Activated CD4-positive, CD25-positive, alpha-beta regulatory T cell treated with anti-CD3 and anti-CD28 coated beads, Interleukin-2, amount 50 U/mL, for 72 hours (primary cell): ENCODE measurements at regions not wholly inside any gene's neighbourhood (a gene's known extent, or its start where the extent isn't known, plus 50 kb on each side); places are given as distances from the start of the nearest gene placed in this dataset.

Source experiments
- DNase-seq: peaks from one replicate; pipeline ENCODE4 v3.0.0; 2021

DNA sequence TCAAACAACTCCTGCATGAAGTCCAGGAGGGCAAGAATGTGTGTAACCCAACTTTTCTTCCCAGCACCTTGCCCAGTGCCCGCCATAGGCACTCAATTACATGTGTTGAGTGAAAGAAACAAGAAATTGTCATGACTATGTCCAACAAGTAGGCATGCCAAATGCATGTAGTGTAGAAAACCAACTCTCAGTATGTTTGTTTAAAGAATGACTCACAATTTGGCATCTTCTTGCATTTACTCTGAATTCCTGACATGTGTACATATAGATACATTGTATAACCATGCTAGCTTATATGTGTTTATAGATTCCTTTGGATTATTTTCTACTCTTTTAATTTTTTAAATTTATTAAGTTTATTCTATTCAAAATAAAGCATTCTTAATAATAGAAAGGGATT, 305.0 kb downstream of the EFNB2 start:
- DNase-seq = no peak

GRCh38 chr13:106225126-106225525, 310.3 kb downstream of the EFNB2 start:
- DNase-seq = no peak

DNA sequence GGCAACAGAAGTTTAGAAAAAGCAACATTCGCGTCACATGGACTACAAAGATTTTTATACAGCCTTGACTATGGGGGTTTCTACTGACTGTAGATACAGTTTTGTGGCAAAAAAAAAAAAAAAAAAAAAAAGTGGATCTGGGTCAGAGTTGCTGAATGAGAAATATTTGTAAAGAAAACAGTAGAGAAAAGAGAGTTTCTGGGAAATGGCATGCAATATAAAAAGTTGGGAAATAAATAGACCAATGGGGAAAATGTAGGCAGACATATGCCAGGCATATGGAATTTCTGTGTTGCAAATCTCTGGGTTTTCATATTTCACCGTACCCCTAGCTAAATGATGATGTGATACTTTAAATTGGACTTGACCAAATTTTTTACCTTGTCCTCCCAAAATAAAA, 315.3 kb downstream of the EFNB2 start:
- no peak for DNase-seq

GRCh38 chr13:106213028-106213757, 322.3 kb downstream of the EFNB2 start:
- DNase-seq = no peak

- DNase-seq = no peak
Observed at GRCh38 chr13:106212386-106213010, 323.0 kb downstream of the EFNB2 start.

DNA sequence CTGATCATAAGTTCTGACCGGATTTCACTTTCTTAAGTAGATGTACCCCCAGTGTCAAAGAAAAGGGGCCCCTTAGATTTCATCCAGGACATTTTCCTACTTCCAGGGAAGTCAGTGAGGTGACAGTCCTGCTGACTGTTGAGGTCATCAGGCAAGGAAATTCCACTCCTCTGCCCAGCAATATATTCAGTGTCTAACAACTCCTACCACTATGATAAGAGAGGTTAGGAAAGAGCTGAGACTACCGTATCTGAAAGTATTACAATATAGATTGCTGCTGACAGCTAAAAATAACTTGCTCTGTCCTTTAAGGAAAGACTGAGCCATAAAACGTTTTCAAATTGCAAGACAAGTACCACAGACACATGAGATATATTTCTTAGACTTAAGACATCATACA, 325.1 kb downstream of the EFNB2 start:
- no peak for DNase-seq

- DNase-seq = no peak
Observed at GRCh38 chr13:106205871-106206270, 329.6 kb downstream of the EFNB2 start.

DNA sequence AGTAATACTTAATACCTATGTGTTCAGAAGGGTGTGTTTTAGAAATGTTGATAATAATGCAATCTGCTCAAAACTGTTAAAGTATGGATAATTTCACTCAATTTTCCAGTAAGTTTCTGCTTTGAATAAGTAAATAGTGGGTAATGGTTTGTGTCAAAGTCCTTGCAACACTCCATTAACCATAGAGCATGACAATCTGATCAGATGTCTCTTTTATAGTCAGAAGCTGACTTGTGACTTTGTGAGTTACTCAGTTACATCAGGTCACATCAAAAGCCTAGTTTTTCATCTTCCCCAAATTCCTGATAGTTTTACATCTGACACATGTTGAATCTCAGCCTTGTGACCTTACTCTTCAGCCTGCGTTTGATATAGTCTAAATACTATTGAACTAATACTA, 338.0 kb downstream of the EFNB2 start:
- no peak for DNase-seq

- DNase-seq = no peak
Observed at GRCh38 chr13:106187501-106188095, 347.9 kb downstream of the EFNB2 start.

- no peak for DNase-seq
Observed at GRCh38 chr13:106187101-106187500, 348.4 kb downstream of the EFNB2 start.

DNA sequence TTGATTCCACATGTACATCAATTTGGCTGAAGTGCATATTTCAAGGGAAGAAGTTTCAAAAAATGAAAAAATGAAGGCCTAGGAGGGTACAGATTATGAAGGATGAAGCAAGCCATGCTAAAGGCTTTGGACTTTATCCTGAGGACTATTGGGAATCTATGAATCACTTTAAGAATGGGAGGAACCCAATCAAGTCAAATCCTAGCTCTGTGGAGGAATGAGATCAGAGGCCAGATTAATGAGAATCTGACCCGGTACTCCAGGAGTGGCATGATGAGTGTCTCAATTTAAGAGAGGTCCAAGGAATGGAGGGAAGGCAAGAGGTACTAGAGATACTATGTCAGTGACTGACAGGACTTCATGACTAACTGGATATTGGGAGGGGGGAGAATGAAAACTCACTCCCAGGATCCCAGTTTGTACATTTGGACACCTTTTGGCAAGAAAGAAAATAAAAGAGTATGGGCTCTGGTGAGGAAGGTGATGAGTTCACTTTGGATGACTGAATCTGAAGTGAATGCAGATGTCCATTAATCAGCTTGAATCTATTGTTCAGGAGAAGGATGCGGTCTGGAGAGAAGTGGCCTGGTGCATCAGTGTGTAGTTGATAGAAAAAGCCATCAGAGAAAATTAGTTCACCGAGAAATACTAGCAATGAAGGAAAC, 349.0 kb downstream of the EFNB2 start:
- no peak for DNase-seq

- no peak for DNase-seq
Observed at GRCh38 chr13:106184790-106185189, 350.7 kb downstream of the EFNB2 start.

DNA sequence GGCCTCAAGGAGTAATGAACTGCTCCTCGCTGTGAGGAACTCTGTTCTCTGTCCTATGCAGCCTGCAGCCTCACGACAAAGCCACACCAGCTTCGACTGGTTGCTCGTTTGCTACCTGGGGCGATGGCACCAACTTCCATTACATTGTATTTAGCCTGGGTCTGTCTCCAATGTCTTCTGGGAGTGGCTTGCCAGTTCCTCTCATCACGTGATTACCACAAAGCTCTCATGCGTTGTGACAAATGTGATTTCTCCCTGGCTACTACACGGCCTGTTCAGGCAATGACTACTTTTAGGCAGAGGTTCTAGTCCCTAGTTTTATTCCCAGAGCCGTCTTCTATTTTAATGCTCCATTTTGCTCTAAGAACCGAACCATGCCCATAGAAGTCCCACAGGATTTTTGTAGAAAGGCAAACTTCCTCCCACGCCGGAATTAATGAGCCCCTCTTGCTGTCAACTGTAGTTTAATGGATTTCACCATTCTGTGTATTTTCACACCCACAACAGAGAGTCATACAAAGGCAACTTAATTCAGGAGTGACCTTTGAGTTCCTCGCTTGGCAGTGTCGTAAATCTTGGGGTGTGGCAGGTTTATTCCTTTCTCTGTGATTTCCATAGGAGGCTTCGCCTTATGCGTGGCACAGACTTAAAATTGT, 351.9 kb downstream of the EFNB2 start:
- DNase-seq = no peak

GRCh38 chr13:106182404-106182803, 353.1 kb downstream of the EFNB2 start:
- no peak for DNase-seq

DNA sequence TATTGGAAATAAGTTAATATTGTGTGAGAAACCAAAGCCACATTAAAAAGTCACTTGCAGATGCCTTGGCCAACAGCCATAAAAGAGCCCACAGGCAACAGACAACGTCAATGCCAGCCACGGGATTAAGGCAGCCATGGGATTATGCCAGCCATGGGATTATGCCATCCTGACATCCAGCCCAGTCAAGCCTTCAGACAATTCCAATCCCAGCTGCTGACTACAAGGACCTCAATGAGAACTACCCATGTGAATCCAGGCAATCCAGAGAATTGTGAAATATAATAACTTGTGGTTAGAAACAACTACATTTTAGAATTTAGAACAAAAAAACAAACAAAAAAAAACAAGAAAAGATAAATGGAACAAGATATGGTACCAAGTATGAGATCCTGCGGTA, 356.6 kb downstream of the EFNB2 start:
- DNase-seq = no peak

GRCh38 chr13:106177146-106177545, 358.3 kb downstream of the EFNB2 start:
- DNase-seq = no peak

GRCh38 chr13:106176117-106176516, 359.3 kb downstream of the EFNB2 start:
- DNase-seq = no peak

DNA sequence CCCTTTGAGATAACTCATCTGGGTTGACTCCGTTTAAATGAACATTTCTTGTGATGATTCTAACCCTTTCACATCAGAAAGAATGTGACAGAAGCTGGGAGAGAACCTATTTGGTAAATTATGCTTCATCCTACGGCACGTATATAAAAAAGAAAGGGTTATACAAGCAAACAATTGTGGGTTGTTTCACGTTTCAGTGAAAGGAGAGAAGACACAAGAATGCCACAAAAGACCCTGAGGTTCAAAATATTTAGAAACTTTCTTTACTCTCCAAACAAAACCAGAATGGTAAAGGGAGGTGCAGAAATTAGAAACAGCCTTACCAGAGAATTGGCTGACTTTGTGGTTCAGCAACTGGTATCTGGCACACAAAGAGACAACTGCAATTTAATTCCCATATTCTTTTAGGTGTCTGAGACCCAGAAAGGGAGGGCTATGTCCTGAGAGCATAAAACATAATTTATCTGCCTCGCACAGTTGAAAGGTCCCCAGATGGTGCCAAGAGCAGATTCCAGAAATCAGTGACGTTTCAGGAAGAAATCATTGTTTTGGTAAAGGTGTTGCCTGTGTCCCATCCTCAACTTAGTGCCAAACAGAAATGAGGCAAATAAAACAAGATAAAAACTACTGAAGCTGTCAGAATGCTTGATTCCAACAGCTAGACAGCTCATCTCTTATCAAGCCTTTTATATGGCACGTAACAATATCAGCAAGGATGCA, 361.4 kb downstream of the EFNB2 start:
- DNase-seq = no peak

DNA sequence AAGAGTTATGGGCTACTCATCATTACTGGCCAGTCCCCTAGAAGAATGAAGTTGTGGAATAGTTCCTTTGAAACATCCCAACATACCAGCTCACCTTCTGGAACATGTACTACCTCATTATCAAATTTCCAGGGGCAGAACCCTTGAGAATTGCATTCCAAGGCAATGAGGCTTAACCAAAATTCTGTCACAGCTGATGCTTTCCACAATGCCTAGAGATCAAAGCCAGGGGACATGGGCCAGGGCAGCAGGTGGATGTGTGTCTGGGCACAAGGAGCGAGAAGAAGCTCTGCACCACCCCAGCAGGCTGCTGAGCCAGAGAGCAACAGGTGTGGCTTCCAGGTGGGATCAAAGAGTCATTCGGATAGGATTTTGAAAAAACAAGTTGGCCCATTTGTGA, 362.1 kb downstream of the EFNB2 start:
- no peak for DNase-seq

- DNase-seq = no peak
Observed at GRCh38 chr13:106172176-106172905, 363.1 kb downstream of the EFNB2 start.

- DNase-seq = no peak
Observed at GRCh38 chr13:106163426-106163825, 372.0 kb downstream of the EFNB2 start.

DNA sequence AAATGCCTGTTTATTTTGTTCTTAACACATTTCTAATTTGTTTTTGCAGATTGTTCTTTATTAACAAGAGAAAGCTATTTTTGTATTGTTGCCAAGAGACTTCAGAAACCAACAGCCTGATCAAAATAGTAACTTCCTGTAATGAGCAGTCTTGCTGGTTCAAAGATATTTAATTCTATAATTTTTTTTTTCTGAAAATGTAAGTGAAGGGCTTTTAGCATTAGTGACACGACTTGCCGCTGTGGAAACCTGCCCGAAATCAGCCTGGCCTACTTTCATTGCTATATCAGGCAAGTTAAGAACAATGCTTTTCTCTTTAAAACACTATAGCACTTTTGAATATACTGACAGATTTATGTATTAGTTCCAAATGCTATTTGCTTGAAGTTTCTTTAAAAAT, 374.3 kb downstream of the EFNB2 start:
- no peak for DNase-seq
